ENCODE measurements at regions not wholly inside any gene's neighbourhood (a gene's known extent, or its start where the extent isn't known, plus 50 kb on each side); places are given as distances from the start of the nearest gene placed in this dataset.

DNA sequence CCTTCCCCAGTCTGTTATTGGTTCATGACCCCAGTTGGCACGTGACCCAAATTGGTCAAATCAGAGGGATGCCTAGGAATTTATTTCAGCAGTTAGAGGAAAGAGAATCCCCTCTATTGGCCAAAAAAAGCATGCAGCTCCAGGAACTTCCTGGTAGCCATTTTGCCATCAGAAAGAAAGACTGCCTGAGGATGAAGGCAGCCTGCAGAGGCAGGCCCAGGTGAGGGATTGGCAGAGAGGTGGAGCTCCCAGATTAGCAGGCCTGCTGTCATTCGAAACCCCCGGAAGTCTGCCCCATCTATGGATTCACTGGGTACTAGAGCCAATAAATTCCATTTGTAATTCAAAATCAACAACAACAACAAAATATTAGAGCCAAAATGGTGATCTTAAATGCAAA lies 207.6 kb downstream of the CWF19L2 start:
- no peak for TF ChIP-seq CTCF (IDR thresholded peaks at IDR 0.05; ENCODE audit: low read length, missing control alignments)
- no peak overlapping the region for H3K4me3 ChIP-seq (replicated peaks; ENCODE audit: low read depth, low read length)

DNA sequence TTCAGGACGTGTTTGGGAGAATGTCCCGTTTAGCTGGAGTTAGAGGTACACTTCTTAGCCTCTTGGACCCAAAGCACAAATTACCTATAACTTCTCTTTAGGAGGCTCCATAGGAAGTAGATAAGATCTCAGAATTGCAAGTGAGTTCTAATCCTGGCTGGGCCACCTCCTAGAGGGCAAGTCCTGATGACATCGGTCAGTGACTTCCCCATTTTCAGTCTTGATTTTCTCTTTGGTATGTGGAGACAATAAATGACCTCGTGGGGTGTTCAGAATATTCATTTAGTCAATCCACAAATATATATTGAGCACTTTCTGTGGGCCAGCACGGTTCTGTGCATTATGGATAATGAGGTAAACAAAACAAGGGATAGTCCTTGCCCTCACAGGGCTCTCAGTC lies 208.6 kb downstream of the CWF19L2 start:
- TF ChIP-seq CTCF (IDR thresholded peaks at IDR 0.05; ENCODE audit: low read length, missing control alignments): no peak
- no peak overlapping the region for H3K4me3 ChIP-seq (replicated peaks; ENCODE audit: low read depth, low read length)
- DNase-seq (ENCODE audit: low read depth): no peak

More for the DNA sequence above, 207.6 kb downstream of the CWF19L2 start:
- no peak for DNase-seq (ENCODE audit: low read depth)

GRCh38 chr11:107247167-107247861 lies 210.3 kb downstream of the CWF19L2 start:
- TF ChIP-seq CTCF (IDR thresholded peaks at IDR 0.05; ENCODE audit: low read length, missing control alignments): no peak
- no peak for DNase-seq (ENCODE audit: low read depth)
- H3K4me3 ChIP-seq (replicated peaks; ENCODE audit: low read depth, low read length): no peak overlapping the region

DNA sequence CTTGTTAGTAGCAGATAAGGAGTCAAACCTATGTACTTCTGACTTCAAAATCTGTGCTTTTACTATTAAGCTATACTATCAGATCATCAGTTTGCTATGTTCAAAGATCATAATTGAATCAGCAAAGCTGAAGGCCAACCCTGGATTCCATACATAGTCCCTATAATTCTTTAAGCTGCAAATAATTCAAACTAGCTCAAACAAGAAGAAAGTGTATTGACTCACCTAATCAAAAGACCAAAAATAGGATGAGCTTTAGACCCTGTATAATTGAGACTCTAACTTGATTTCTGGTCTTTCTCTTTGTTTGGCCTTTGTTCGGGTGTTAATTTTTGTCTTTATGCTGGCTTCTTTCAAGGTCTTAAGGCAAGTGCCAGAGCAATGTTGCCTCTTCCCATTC lies 213.7 kb downstream of the CWF19L2 start:
- no peak overlapping the region for H3K4me3 ChIP-seq (replicated peaks; ENCODE audit: low read depth, low read length)
- no peak for DNase-seq (ENCODE audit: low read depth)
- TF ChIP-seq CTCF (IDR thresholded peaks at IDR 0.05; ENCODE audit: low read length, missing control alignments): no peak

- no peak overlapping the region for H3K4me3 ChIP-seq (replicated peaks; ENCODE audit: low read depth, low read length)
- no peak for DNase-seq (ENCODE audit: low read depth)
- TF ChIP-seq CTCF (IDR thresholded peaks at IDR 0.05; ENCODE audit: low read length, missing control alignments): no peak
Observed at GRCh38 chr11:107232451-107232850, 214.2 kb upstream of the GUCY1A2 start.

- H3K4me3 ChIP-seq (replicated peaks; ENCODE audit: low read depth, low read length): no peak overlapping the region
- DNase-seq (ENCODE audit: low read depth): no peak
- no peak for TF ChIP-seq CTCF (IDR thresholded peaks at IDR 0.05; ENCODE audit: low read length, missing control alignments)
Observed at GRCh38 chr11:107224836-107225235, 206.6 kb upstream of the GUCY1A2 start.

GRCh38 chr11:107222916-107223460 lies 204.7 kb upstream of the GUCY1A2 start:
- no peak overlapping the region for H3K4me3 ChIP-seq (replicated peaks; ENCODE audit: low read depth, low read length)
- no peak for TF ChIP-seq CTCF (IDR thresholded peaks at IDR 0.05; ENCODE audit: low read length, missing control alignments)
- DNase-seq (ENCODE audit: low read depth): no peak

Data from fibroblast of pulmonary artery (primary cell).